Mammary epithelial cell (primary cell): ENCODE measurements at regions not wholly inside any gene's neighbourhood (a gene's known extent, or its start where the extent isn't known, plus 50 kb on each side); places are given as distances from the start of the nearest gene placed in this dataset.

ENCODE experiments used
- EZH2 ChIP-seq: IDR thresholded peaks from 2 replicates; pipeline ENCODE4 v1.6.1; 2012; ENCODE audit warnings: low read length, inconsistent platforms, borderline replicate concordance
- TF ChIP-seq, protein P1 (sequence below), 2 donors: IDR thresholded peaks in 1 of 2; conservative IDR thresholded peaks in 1 of 2; 2 replicates each; pipeline ENCODE4 v1.5.1; 2011 to 2012; ENCODE audit warnings: inconsistent platforms in 2 of 2, low read length in 2 of 2, mild to moderate bottlenecking in 2 of 2, control low read depth in 1 of 2, low read depth in 1 of 2; ENCODE audit not compliant: insufficient read depth in 1 of 2; ENCODE audit errors: extremely low read depth in 1 of 2

DNA sequence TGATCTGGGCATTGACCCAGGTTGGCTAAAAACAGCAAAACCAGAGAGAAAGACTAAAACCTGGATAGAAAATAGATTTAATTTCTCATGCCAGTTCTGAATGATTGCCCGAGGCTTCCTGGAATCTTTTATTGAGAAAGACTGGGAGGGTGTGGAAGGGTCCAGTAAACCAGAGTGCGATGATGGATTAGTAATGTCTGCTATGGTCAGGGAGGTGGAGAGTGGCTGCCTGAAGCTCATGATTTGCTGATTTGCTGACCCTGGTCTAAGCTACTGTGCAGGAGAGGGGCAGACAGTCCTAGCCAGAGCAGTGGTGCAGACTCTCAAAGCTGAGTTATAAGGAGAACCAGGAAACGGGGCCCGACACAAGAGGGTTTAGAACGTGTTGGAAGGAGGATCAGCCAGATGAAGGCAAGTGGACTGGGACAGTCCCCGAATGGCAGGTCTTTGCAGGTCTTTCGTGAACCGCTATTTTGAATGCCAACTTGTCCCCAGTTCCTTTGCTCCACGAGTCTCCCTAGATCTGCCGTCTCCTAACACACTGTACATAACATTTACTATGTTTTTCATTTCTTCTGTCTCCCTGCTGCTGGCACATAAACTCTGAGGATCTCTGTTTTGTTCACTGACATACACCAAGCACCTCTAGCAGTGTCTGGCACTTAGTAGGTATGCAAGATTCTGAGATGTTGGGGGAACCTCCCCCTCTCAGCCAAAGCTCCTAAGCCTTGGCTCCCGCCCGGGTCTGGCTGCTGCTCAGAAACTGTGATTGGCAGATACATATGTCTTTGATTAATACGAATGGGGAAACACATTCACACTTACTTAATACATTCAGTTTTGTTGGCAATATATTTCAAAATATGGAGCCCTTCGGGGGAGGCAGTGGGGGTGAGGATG lies 237.3 kb upstream of the TNRC6C start:
- TF ChIP-seq, protein P1, sequence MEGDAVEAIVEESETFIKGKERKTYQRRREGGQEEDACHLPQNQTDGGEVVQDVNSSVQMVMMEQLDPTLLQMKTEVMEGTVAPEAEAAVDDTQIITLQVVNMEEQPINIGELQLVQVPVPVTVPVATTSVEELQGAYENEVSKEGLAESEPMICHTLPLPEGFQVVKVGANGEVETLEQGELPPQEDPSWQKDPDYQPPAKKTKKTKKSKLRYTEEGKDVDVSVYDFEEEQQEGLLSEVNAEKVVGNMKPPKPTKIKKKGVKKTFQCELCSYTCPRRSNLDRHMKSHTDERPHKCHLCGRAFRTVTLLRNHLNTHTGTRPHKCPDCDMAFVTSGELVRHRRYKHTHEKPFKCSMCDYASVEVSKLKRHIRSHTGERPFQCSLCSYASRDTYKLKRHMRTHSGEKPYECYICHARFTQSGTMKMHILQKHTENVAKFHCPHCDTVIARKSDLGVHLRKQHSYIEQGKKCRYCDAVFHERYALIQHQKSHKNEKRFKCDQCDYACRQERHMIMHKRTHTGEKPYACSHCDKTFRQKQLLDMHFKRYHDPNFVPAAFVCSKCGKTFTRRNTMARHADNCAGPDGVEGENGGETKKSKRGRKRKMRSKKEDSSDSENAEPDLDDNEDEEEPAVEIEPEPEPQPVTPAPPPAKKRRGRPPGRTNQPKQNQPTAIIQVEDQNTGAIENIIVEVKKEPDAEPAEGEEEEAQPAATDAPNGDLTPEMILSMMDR (conservative IDR thresholded peaks at IDR 0.05 in 1 of 2, IDR thresholded peaks at IDR 0.05 in 1 of 2; ENCODE audit: extremely low read depth in 1 of 2, insufficient read depth in 1 of 2, low read depth in 1 of 2, low read length in 2 of 2), result no peak
- TF ChIP-seq EZH2, result no peak
